ENCODE measurements at regions not wholly inside any gene's neighbourhood (a gene's known extent, or its start where the extent isn't known, plus 50 kb on each side); places are given as distances from the start of the nearest gene placed in this dataset.

- no peak overlapping the region for H3K27ac ChIP-seq
Observed at GRCh38 chr1:229853751-229854150, 213.3 kb upstream of the GALNT2 start.

GRCh38 chr1:229854620-229855019, 212.4 kb upstream of the GALNT2 start:
- Histone ChIP-seq H3K27me3 (no peaks in the 10 kb centered on the region), H3K4me3 (no peak overlapping the region), H3K36me3 (no peaks in the 10 kb centered on the region), H3K27ac (no peak overlapping the region), H3K4me1 (peaks cover 0 to under 1% of the 10 kb centered on the region in 2 donors), H3K9me3 (no peaks in the 10 kb centered on the region)
- no peak for TF ChIP-seq CTCF (IDR thresholded peaks at IDR 0.05)
- DNase-seq (ENCODE audit: low spot score), result no peak

More at GRCh38 chr1:229853751-229854150, 213.3 kb upstream of the GALNT2 start:
- no peak overlapping the region for H3K4me3 ChIP-seq
- no peaks in the 10 kb centered on the region for H3K36me3 ChIP-seq
- no peak for DNase-seq (ENCODE audit: low spot score)
- no peaks in the 10 kb centered on the region for H3K4me1 ChIP-seq
- H3K9me3 ChIP-seq, result no peaks in the 10 kb centered on the region
- TF ChIP-seq CTCF (IDR thresholded peaks at IDR 0.05), result no peak
- H3K27me3 ChIP-seq, result no peaks in the 10 kb centered on the region

- Histone ChIP-seq H3K36me3 (no peaks in the 10 kb centered on the region), H3K9me3 (no peaks in the 10 kb centered on the region), H3K4me1 (peaks cover 0 to 9% of the 10 kb centered on the region in 2 donors), H3K27me3 (no peaks in the 10 kb centered on the region), H3K27ac (no peak overlapping the region), H3K4me3 (no peak overlapping the region)
- no peak for DNase-seq (ENCODE audit: low spot score)
- no peak for TF ChIP-seq CTCF (IDR thresholded peaks at IDR 0.05)
Observed at GRCh38 chr1:229856009-229856650, 210.9 kb upstream of the GALNT2 start.

GRCh38 chr1:229857585-229857984, 209.5 kb upstream of the GALNT2 start:
- no peak for DNase-seq (ENCODE audit: low spot score)
- no peak for TF ChIP-seq CTCF (IDR thresholded peaks at IDR 0.05)
- H3K4me3 ChIP-seq, result no peak overlapping the region

GRCh38 chr1:229859026-229859425, 208.0 kb upstream of the GALNT2 start:
- no peaks in the 10 kb centered on the region for H3K27me3 ChIP-seq
- no peaks in the 10 kb centered on the region for H3K9me3 ChIP-seq
- H3K4me3 ChIP-seq, result no peak overlapping the region
- DNase-seq (ENCODE audit: low spot score), result no peak
- H3K36me3 ChIP-seq, result no peaks in the 10 kb centered on the region
- H3K4me1 ChIP-seq, result peaks cover 0 to 26% of the 10 kb centered on the region in 2 donors
- H3K27ac ChIP-seq, result no peak overlapping the region
- TF ChIP-seq CTCF (IDR thresholded peaks at IDR 0.05), result no peak

More at GRCh38 chr1:229857585-229857984, 209.5 kb upstream of the GALNT2 start:
- H3K27me3 ChIP-seq, result no peaks in the 10 kb centered on the region
- H3K36me3 ChIP-seq, result no peaks in the 10 kb centered on the region
- no peaks in the 10 kb centered on the region for H3K9me3 ChIP-seq
- no peak overlapping the region for H3K27ac ChIP-seq
- H3K4me1 ChIP-seq, result peaks cover 0 to 18% of the 10 kb centered on the region in 2 donors

- peaks cover 0 to 41% of the 10 kb centered on the region in 2 donors for H3K4me1 ChIP-seq
- no peaks in the 10 kb centered on the region for H3K36me3 ChIP-seq
- DNase-seq (ENCODE audit: low spot score), result no peak
- H3K4me3 ChIP-seq, result no peak overlapping the region
- no peak overlapping the region for H3K27ac ChIP-seq
- H3K9me3 ChIP-seq, result no peaks in the 10 kb centered on the region
- TF ChIP-seq CTCF (IDR thresholded peaks at IDR 0.05), result no peak
- H3K27me3 ChIP-seq, result no peaks in the 10 kb centered on the region
Observed at GRCh38 chr1:229860926-229861325, 206.1 kb upstream of the GALNT2 start.

All from right atrium auricular region (tissue), 2 donors.